ENCODE measurements at regions not wholly inside any gene's neighbourhood (a gene's known extent, or its start where the extent isn't known, plus 50 kb on each side); places are given as distances from the start of the nearest gene placed in this dataset.

- H3K4me3 ChIP-seq (ENCODE audit: low read length): no peak overlapping the region
- H3K9me3 ChIP-seq (ENCODE audit: low read length): no peaks in the 10 kb centered on the region
- no peak overlapping the region for H2AFZ ChIP-seq (ENCODE audit: low read depth, low read length)
- H3K36me3 ChIP-seq (ENCODE audit: insufficient read depth, low read length): no peaks in the 10 kb centered on the region
- H3K27me3 ChIP-seq (ENCODE audit: insufficient read depth, low read length): no peaks in the 10 kb centered on the region
- H3K4me1 ChIP-seq (ENCODE audit: insufficient read depth, low read length): peaks cover 21% of the 10 kb centered on the region
Measured at GRCh38 chr3:31075876-31076275, 181.4 kb upstream of the GADL1 start.

GRCh38 chr3:31077021-31077601 is 182.7 kb upstream of the GADL1 start:
- no peaks in the 10 kb centered on the region for H3K36me3 ChIP-seq (ENCODE audit: insufficient read depth, low read length)
- H3K27me3 ChIP-seq (ENCODE audit: insufficient read depth, low read length): no peaks in the 10 kb centered on the region
- H3K4me3 ChIP-seq (ENCODE audit: low read length): no peak overlapping the region
- no peak overlapping the region for H2AFZ ChIP-seq (ENCODE audit: low read depth, low read length)
- no peaks in the 10 kb centered on the region for H3K9me3 ChIP-seq (ENCODE audit: low read length)
- peaks cover 21% of the 10 kb centered on the region for H3K4me1 ChIP-seq (ENCODE audit: insufficient read depth, low read length)

- Histone ChIP-seq H3K4me3 (ENCODE audit: low read length) (no peak overlapping the region), H3K36me3 (ENCODE audit: insufficient read depth, low read length) (no peaks in the 10 kb centered on the region), H3K9me3 (ENCODE audit: low read length) (no peaks in the 10 kb centered on the region), H3K4me1 (ENCODE audit: insufficient read depth, low read length) (peaks cover 21% of the 10 kb centered on the region), H3K27me3 (ENCODE audit: insufficient read depth, low read length) (no peaks in the 10 kb centered on the region), H2AFZ (ENCODE audit: low read depth, low read length) (no peak overlapping the region)
Measured at GRCh38 chr3:31077826-31078225, 183.4 kb upstream of the GADL1 start.

GRCh38 chr3:31079689-31080088 is 185.2 kb upstream of the GADL1 start:
- Histone ChIP-seq H3K36me3 (ENCODE audit: insufficient read depth, low read length) (no peaks in the 10 kb centered on the region), H3K4me3 (ENCODE audit: low read length) (no peak overlapping the region), H3K4me1 (ENCODE audit: insufficient read depth, low read length) (peaks cover 21% of the 10 kb centered on the region), H3K27me3 (ENCODE audit: insufficient read depth, low read length) (no peaks in the 10 kb centered on the region), H3K9me3 (ENCODE audit: low read length) (no peaks in the 10 kb centered on the region), H2AFZ (ENCODE audit: low read depth, low read length) (no peak overlapping the region)

GRCh38 chr3:31081018-31081662 is 186.7 kb upstream of the GADL1 start:
- Histone ChIP-seq H3K9me3 (ENCODE audit: low read length) (no peaks in the 10 kb centered on the region), H3K27me3 (ENCODE audit: insufficient read depth, low read length) (no peaks in the 10 kb centered on the region), H3K36me3 (ENCODE audit: insufficient read depth, low read length) (no peaks in the 10 kb centered on the region), H3K4me3 (ENCODE audit: low read length) (no peak overlapping the region), H2AFZ (ENCODE audit: low read depth, low read length) (no peak overlapping the region), H3K4me1 (ENCODE audit: insufficient read depth, low read length) (peaks cover 12% of the 10 kb centered on the region)

GRCh38 chr3:31086148-31086547 is 191.7 kb upstream of the GADL1 start:
- Histone ChIP-seq H2AFZ (ENCODE audit: low read depth, low read length) (no peak overlapping the region), H3K36me3 (ENCODE audit: insufficient read depth, low read length) (no peaks in the 10 kb centered on the region), H3K4me3 (ENCODE audit: low read length) (no peak overlapping the region), H3K27me3 (ENCODE audit: insufficient read depth, low read length) (no peaks in the 10 kb centered on the region), H3K4me1 (ENCODE audit: insufficient read depth, low read length) (no peaks in the 10 kb centered on the region), H3K9me3 (ENCODE audit: low read length) (no peaks in the 10 kb centered on the region)

GRCh38 chr3:31086698-31087097 is 192.2 kb upstream of the GADL1 start:
- H2AFZ ChIP-seq (ENCODE audit: low read depth, low read length): no peak overlapping the region
- no peak overlapping the region for H3K4me3 ChIP-seq (ENCODE audit: low read length)
- no peaks in the 10 kb centered on the region for H3K27me3 ChIP-seq (ENCODE audit: insufficient read depth, low read length)
- H3K4me1 ChIP-seq (ENCODE audit: insufficient read depth, low read length): no peaks in the 10 kb centered on the region
- H3K9me3 ChIP-seq (ENCODE audit: low read length): no peaks in the 10 kb centered on the region
- no peaks in the 10 kb centered on the region for H3K36me3 ChIP-seq (ENCODE audit: insufficient read depth, low read length)

GRCh38 chr3:31091748-31092147 is 197.3 kb upstream of the GADL1 start:
- Histone ChIP-seq H3K4me1 (ENCODE audit: insufficient read depth, low read length) (no peaks in the 10 kb centered on the region), H2AFZ (ENCODE audit: low read depth, low read length) (no peak overlapping the region), H3K9me3 (ENCODE audit: low read length) (no peaks in the 10 kb centered on the region), H3K27me3 (ENCODE audit: insufficient read depth, low read length) (no peaks in the 10 kb centered on the region), H3K36me3 (ENCODE audit: insufficient read depth, low read length) (no peaks in the 10 kb centered on the region), H3K4me3 (ENCODE audit: low read length) (no peak overlapping the region)

GRCh38 chr3:31092748-31093589 is 198.5 kb upstream of the GADL1 start:
- no peaks in the 10 kb centered on the region for H3K36me3 ChIP-seq (ENCODE audit: insufficient read depth, low read length)
- H3K4me3 ChIP-seq (ENCODE audit: low read length): no peak overlapping the region
- H3K4me1 ChIP-seq (ENCODE audit: insufficient read depth, low read length): no peaks in the 10 kb centered on the region
- no peaks in the 10 kb centered on the region for H3K9me3 ChIP-seq (ENCODE audit: low read length)
- H3K27me3 ChIP-seq (ENCODE audit: insufficient read depth, low read length): no peaks in the 10 kb centered on the region
- H2AFZ ChIP-seq (ENCODE audit: low read depth, low read length): no peak overlapping the region

GRCh38 chr3:31093606-31094005 is 199.1 kb upstream of the GADL1 start:
- H2AFZ ChIP-seq (ENCODE audit: low read depth, low read length): no peak overlapping the region
- no peaks in the 10 kb centered on the region for H3K9me3 ChIP-seq (ENCODE audit: low read length)
- H3K27me3 ChIP-seq (ENCODE audit: insufficient read depth, low read length): no peaks in the 10 kb centered on the region
- no peaks in the 10 kb centered on the region for H3K4me1 ChIP-seq (ENCODE audit: insufficient read depth, low read length)
- no peaks in the 10 kb centered on the region for H3K36me3 ChIP-seq (ENCODE audit: insufficient read depth, low read length)
- no peak overlapping the region for H3K4me3 ChIP-seq (ENCODE audit: low read length)

GRCh38 chr3:31094048-31094447 is 199.6 kb upstream of the GADL1 start:
- Histone ChIP-seq H3K36me3 (ENCODE audit: insufficient read depth, low read length) (no peaks in the 10 kb centered on the region), H3K4me1 (ENCODE audit: insufficient read depth, low read length) (no peaks in the 10 kb centered on the region), H3K4me3 (ENCODE audit: low read length) (no peak overlapping the region), H2AFZ (ENCODE audit: low read depth, low read length) (no peak overlapping the region), H3K27me3 (ENCODE audit: insufficient read depth, low read length) (no peaks in the 10 kb centered on the region), H3K9me3 (ENCODE audit: low read length) (no peaks in the 10 kb centered on the region)

GRCh38 chr3:31095255-31095654 is 200.8 kb upstream of the GADL1 start:
- no peak overlapping the region for H3K4me3 ChIP-seq (ENCODE audit: low read length)
- H3K36me3 ChIP-seq (ENCODE audit: insufficient read depth, low read length): no peaks in the 10 kb centered on the region
- no peaks in the 10 kb centered on the region for H3K4me1 ChIP-seq (ENCODE audit: insufficient read depth, low read length)
- H3K9me3 ChIP-seq (ENCODE audit: low read length): no peaks in the 10 kb centered on the region
- H2AFZ ChIP-seq (ENCODE audit: low read depth, low read length): no peak overlapping the region
- H3K27me3 ChIP-seq (ENCODE audit: insufficient read depth, low read length): no peaks in the 10 kb centered on the region

GRCh38 chr3:31096661-31097395 is 202.4 kb upstream of the GADL1 start:
- Histone ChIP-seq H2AFZ (ENCODE audit: low read depth, low read length) (no peak overlapping the region), H3K4me3 (ENCODE audit: low read length) (no peak overlapping the region), H3K36me3 (ENCODE audit: insufficient read depth, low read length) (no peaks in the 10 kb centered on the region), H3K27me3 (ENCODE audit: insufficient read depth, low read length) (no peaks in the 10 kb centered on the region), H3K4me1 (ENCODE audit: insufficient read depth, low read length) (no peaks in the 10 kb centered on the region), H3K9me3 (ENCODE audit: low read length) (no peaks in the 10 kb centered on the region)

Measured in neuron (in vitro differentiated cells).